ENCODE measurements at regions not wholly inside any gene's neighbourhood (a gene's known extent, or its start where the extent isn't known, plus 50 kb on each side); places are given as distances from the start of the nearest gene placed in this dataset.
"Not testable (repeated sequence)": the region's sequence is repeated elsewhere in the genome, so short reads cannot be mapped to it uniquely, and the experiment has no call there.

DNA sequence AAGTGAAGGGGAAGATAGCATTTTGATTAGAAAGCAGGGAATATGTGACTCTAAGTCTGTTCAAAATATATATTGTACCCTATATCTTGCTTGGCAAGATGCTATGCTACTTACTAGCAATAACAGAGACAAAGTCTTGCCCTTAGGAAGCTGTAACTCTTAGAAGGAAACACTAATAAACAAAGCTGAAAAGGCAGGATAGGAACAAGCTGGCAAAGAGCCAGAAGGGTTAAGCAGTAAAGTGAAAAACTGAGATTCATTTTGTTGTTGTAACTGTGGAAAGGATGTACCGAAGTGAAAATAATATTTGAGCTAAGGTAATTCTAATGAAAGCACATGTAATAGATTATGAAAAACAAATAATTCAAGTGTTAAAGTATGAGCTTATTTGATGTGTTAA lies 527.1 kb upstream of the FLRT2 start:
- POLR2A ChIA-PET = no interaction called here
- CTCF ChIA-PET = no interaction called here

DNA sequence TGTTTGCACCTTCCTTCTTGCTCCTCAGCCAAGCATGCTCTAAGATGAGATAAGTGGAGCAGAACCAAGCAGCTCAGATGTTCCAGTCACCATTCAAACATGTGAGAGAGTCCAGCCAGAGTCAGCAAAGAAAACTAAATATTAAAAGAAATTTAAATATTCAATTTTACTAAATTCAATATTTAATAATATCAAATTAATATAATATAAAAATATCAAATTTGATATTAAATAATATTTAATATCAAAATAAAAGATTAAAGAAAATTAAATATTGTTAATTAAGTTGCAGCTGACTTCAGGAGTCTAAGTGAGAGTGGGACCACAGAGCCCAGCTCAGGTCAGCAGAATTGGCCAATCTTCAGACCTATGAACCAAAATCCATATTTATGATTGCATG lies 526.1 kb upstream of the FLRT2 start:
- CTCF ChIA-PET = no interaction called here

DNA sequence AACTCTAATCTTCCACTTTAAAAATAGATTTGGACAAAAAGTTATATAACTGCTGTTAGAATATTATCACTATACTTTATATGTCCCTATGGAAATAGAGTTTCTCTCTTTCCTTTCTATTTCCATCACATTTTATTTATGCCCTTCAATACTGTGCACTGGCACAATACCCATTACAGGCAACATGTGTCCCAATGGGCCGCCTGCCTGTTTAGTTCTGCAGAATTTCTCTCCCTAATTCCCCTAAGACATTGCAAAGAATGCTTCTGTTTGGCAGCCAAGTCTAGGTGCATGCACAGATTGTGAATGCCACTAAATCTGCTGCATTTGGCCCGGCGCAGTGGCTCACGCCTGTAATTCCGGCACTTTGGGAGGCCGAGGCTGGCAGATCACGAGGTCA lies 520.4 kb upstream of the FLRT2 start:
- CTCF ChIA-PET = no interaction called here
- POLR2A ChIA-PET = no interaction called here

More for the DNA sequence above, 526.1 kb upstream of the FLRT2 start:
- POLR2A ChIA-PET = no interaction called here

DNA sequence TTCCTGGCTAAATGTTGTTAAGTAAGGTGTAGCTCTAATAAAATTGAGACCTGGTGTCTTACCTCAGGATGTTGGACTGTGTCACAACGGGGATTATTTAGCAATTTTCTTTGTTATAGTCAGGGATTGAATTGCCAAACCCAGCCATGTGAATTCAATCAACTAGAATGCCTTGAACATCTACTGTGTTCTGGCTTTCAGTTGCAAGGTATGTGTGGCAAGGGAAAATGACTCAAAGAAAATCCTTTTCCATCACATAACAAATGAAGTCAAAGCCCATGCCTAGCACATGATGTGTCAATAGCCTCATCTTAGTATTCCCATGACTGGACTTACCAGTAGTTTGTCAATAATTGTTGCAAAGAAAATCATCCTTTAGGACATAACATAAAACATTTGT lies 519.8 kb upstream of the FLRT2 start:
- ChIA-PET CTCF (no interaction called here), POLR2A (no interaction called here)

DNA sequence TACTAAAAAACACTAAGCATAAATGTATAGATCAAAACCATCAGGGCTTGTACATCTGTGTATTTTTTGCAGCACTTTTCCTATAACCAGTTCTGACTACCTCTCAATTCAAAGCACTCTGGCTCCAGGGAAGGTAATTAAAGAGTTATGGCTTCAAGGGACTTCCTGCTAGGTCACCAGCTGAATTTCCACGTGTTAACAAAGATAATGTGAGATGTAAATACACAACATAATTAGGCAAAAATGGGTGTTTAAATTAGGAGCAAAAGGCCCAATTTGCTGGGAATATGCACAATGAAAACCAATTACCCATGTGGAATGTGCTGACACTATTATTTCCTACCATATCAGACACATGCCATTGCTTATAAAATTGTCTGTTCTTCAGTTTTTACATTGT lies 513.4 kb upstream of the FLRT2 start:
- ChIA-PET POLR2A (no interaction called here), CTCF (no interaction called here)

DNA sequence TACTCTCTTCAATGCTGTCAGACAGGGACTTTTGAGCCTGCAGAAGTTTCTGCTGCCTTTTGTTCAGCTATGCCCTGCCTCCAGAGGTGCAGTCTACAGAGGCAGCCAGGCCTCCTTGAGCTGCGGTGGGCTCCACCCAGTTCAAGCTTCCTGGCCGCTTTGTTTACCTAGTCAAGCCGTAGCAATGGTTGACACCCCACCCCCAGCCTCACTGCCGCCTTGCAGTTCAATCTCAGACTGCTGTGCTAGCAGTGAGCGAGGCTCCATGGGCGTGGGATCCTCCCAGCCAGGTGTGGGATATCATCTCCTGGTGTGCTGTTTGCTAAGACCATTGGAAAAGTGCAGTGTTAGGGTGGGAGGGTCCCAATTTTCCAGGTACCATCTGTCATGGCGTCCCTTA lies 506.1 kb upstream of the FLRT2 start:
- POLR2A ChIA-PET, CTCF ChIA-PET: not testable (repeated sequence)

GRCh38 chr14:85024931-85025330 lies 505.0 kb upstream of the FLRT2 start:
- ChIA-PET POLR2A (no interaction called here), CTCF (interaction anchor here (0.7 kb wide), 1 partner anchor 1760 kb away, joined by 3 read pairs; no protein-coding TSS in a partner anchor)

GRCh38 chr14:85027681-85028370 lies 502.1 kb upstream of the FLRT2 start:
- ChIA-PET CTCF (no interaction called here), POLR2A (no interaction called here)

DNA sequence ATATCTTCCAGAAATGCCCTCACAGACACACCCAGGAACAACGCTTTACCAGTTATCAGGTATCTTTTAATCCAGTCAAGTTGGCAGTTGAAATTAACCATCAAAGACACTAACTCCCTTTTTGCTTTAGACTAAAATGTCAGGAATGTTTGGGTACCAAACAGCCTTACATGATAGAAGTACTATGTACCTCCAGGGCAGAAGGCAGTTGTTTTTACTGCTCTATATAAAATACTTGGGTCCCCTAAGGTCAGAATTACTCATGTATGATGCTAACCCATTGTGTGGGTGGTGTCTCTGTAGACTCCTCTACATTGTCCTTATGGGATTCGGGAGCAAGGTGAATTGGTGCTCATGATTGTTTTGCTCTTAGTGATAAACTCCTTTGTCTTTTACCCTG lies 492.5 kb upstream of the FLRT2 start:
- ChIA-PET CTCF (no interaction called here), POLR2A (no interaction called here)

DNA sequence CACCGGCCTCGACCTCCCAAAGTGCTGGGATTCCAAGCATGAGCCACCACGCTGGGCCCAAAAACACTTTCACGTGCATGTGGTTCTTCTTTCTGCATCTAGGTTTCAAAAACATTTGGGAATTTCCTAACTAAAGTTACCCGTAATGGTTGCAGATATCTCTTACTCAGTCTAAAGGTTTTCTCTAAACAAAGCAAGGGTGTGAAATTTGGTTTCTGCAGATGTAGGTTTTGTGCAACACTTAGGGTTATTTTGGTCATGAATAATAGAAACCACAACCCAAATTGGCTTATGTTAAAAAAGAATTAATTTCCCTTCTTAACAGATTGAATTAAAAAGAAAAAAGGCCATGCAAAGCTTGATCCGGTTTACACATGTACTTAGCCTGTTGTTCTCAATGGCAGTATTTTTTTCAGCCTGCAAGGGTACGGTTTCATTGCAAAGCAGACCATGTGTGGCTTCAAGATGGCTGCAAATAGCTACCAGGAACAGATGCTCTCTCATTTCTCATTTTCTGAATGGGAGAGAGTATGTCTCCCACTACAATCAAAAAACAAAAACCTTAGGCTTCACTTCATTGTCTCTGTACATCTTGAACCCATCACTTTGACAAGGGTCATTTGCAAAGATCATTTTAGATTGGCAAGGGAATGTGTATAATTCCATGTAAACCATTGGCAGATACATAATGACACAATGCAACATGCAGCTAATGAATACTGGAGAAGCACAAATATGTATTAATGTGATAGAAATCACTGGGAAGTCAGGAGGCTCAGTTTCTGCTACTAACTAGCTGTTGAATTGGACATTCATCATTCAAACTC lies 491.2 kb upstream of the FLRT2 start:
- ChIA-PET POLR2A (no interaction called here), CTCF (no interaction called here)

GRCh38 chr14:85039353-85039626 lies 490.7 kb upstream of the FLRT2 start:
- ChIA-PET CTCF (no interaction called here), POLR2A (no interaction called here)

DNA sequence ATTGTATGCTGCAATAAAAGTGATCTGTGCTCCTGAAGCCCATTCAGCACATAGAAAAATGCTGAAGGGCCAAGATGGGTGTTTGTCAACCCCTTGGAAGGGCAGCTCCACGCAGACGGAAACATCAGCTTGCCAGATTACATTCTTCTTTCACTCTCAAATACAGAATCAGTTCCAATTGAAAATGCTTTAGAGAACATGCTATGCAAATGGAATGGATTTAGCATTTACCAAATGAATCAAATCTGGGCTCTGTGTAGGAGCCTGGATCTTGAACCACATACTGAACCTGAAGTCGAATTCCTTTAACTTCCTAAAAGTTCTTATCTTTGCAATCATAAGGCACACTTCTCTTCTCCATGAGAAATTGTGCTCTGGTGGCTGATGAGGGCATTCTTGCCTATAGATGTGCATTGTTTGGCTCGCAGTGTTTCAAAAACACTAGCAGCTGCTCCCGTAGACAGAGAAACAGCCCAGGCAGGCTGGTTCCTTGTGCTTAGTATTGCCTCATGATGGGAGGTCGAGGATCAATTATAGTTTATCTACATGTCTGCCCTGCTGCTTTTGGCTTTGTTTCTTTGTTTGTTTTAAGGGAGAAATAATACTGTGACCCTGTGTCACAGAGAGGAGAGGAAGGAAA lies 489.8 kb upstream of the FLRT2 start:
- CTCF ChIA-PET = no interaction called here
- POLR2A ChIA-PET = no interaction called here

DNA sequence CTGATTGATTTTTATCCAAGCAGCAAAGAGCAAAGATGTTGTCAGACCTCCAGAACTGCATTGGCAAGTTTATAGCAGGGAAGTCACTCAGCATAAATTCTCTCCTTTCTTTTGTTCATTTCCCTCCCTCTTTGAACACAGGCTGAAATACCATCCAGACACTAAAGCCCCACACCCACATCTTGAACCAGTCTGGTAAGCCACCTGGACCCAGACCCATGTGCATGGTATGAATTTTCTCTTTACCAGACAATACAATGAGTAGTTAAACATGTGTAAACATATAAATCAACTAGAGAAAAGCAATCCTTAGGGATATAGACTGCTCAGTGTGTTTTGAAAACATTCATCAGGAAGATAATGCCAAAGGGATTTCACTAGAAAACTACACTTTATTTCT lies 488.3 kb upstream of the FLRT2 start:
- ChIA-PET POLR2A (no interaction called here), CTCF (no interaction called here)

DNA sequence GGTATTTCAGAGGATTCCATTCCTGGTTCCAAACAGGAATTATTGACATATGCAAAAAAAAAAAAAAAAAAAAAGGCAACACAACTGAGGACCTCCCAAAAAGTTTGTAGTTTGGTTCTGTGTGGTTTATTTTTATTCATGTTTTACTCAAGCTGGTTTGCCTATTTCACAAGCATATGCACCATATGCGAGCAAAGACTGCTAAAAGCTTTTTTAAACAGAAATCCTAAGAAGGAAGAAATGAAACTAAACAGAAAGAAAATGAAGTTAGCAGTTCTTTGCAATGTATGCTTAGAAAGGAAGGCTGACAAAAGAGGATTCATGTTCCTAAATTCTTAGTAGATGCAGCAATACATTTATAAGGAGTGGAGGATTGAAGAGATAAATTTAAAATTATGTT lies 487.6 kb upstream of the FLRT2 start:
- ChIA-PET POLR2A (no interaction called here), CTCF (no interaction called here)

DNA sequence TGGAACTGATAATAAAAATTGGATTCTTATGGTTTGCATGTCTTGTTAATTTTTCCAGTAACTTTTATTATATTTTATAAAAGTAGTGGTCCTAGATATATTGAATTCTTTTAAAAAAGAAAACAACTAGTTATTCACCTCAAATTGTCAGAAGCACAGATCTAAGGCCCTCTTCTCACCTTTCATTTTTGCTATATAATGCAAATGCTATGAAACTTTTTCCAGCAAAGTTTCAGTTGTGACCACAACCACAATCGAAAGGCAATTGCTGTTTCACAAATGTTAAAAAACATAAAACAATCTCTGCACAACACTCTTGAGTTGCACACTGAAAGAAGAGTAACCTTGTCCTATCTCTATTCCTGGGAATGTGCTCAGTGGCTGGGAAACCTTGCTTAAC lies 479.8 kb upstream of the FLRT2 start:
- CTCF ChIA-PET = no interaction called here
- POLR2A ChIA-PET = no interaction called here

DNA sequence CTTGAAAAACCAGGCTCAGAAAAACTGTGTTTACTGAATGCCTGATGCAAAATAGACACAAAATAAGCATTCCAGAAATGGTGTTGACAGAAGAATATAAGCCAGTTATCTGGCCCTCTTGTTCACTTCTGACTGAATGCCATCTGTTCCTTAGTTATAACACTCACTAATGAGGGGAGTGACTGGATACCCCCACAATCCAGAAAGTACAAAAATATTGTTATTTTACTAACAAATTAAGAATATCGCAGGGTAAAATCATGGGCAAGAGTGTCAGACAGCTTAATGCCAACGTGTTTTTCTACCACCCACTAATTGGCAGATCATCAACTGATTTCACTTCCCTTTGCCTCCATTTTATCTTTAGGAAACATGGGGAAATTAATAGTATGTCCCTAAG lies 477.3 kb upstream of the FLRT2 start:
- ChIA-PET CTCF (no interaction called here), POLR2A (no interaction called here)

- ChIA-PET CTCF (no interaction called here), POLR2A (no interaction called here)
These were observed 475.8 kb upstream of the FLRT2 start for GRCh38 chr14:85054178-85054577.

DNA sequence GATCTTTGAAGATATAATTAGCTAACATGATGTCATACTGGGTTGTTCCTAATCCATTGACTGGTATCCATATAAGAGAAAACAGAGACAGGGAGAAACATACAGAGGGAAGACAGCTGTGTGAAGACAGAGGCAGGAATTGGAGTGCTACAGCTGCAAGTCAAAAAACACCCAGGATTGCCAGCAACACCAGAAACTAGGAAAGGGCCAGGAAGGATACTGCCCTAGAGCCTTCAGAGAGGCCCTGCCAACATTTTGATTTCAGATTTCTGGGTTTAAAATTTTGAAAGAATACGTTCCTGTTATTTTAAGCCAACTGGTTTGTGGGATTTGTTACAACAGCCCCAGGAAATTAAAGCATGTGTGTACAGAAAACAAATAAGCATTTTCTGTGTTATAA lies 473.7 kb upstream of the FLRT2 start:
- POLR2A ChIA-PET = no interaction called here
- CTCF ChIA-PET = no interaction called here

GRCh38 chr14:85057221-85057620 lies 472.7 kb upstream of the FLRT2 start:
- CTCF ChIA-PET = no interaction called here
- POLR2A ChIA-PET = no interaction called here

- CTCF ChIA-PET = no interaction called here
- POLR2A ChIA-PET = no interaction called here
These were observed 471.8 kb upstream of the FLRT2 start for GRCh38 chr14:85058150-85058549.

DNA sequence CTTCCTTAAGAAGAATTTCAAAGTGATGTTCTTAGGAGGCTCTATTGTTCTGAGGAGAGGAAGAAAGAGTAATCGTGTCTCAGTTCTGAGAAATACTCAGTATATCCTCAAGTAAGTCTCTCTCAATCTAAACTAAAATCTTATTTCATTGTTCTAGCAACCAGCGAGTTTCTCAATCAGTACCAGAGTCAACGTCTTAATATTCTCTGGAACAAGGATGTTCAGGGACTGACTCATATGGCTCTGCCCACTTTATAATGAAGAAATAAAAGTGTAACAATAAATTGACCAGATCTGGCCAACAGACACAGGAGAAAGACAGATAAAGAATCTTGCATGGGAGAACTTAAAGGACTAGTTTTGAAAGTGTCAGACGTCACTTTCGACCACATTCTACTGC lies 469.8 kb upstream of the FLRT2 start:
- POLR2A ChIA-PET = no interaction called here
- CTCF ChIA-PET = no interaction called here

GRCh38 chr14:85061256-85061655 lies 468.7 kb upstream of the FLRT2 start:
- POLR2A ChIA-PET = no interaction called here
- CTCF ChIA-PET = no interaction called here
